ENCODE measurements at regions not wholly inside any gene's neighbourhood (a gene's known extent, or its start where the extent isn't known, plus 50 kb on each side); places are given as distances from the start of the nearest gene placed in this dataset.

DNA sequence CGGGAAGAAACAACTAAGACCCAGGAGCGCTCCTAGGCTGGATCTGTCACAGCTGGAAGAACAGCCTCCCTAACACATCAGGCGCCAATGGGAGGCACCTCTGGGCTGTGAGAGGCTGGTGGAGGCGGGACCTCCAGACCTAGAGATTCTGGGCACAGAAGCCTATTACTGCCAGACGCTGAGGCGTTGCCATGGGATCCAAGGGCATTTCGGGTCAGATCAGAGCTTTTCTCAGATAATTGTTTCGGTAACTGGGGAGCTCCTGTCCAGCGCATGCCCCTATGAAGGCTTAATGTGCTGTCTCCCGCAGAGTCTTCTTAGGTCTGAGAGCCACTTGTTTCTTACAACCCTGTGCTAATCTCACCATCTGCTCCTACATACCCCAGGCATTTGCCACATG is 339.2 kb downstream of the ZNF716 start:
- no peak for TF ChIP-seq POLR2AphosphoS5 (IDR thresholded peaks at IDR 0.05; ENCODE audit: insufficient read depth in 1 of 2, low read depth in 1 of 2)
- no peak for TF ChIP-seq CTCF (IDR thresholded peaks at IDR 0.05)
- no peak for TF ChIP-seq POLR2A (IDR thresholded peaks at IDR 0.05)
